ACC112 (cell line): ENCODE measurements at regions not wholly inside any gene's neighbourhood (a gene's known extent, or its start where the extent isn't known, plus 50 kb on each side); places are given as distances from the start of the nearest gene placed in this dataset.
"Not testable (repeated sequence)": the region's sequence is repeated elsewhere in the genome, so short reads cannot be mapped to it uniquely, and the experiment has no call there.

Source experiments
- H2AFZ ChIP-seq: fragments of 200-600 bp; sonication (generic); one replicate; pipeline ENCODE4 v1.6.0; 2017; ENCODE audit warnings: antibody characterized with exemption, low read length; ENCODE audit not compliant: unreplicated experiment
- H3K27ac ChIP-seq: fragments of 200-600 bp; sonication (generic); 2 replicates; pipeline ENCODE4 v1.5.1; 2014; ENCODE audit warnings: low read depth, mild to moderate bottlenecking, antibody characterized with exemption, low read length, moderate library complexity
- H3K27me3 ChIP-seq: fragments of 200-600 bp; sonication (generic); 2 replicates; pipeline ENCODE4 v1.6.1; 2014; ENCODE audit warnings: mild to moderate bottlenecking, antibody characterized with exemption, low read length, moderate library complexity, mixed read lengths; ENCODE audit not compliant: insufficient read depth
- H3K36me3 ChIP-seq: fragments of 200-600 bp; sonication (generic); 2 replicates; pipeline ENCODE4 v1.6.1; 2016; ENCODE audit warnings: mild to moderate bottlenecking, antibody characterized with exemption, low read length, moderate library complexity, mixed read lengths; ENCODE audit not compliant: insufficient read depth
- H3K4me1 ChIP-seq: fragments of 200-600 bp; sonication (generic); one replicate; pipeline ENCODE4 v1.6.1; 2016; ENCODE audit warnings: low read length, mixed read lengths; ENCODE audit not compliant: insufficient read depth, unreplicated experiment, control insufficient read depth
- H3K4me3 ChIP-seq: fragments of 200-600 bp; sonication (generic); 2 replicates; pipeline ENCODE4 v1.5.1; 2014; ENCODE audit warnings: mild to moderate bottlenecking, low read depth, low read length
- H3K79me2 ChIP-seq: fragments of 200-600 bp; sonication (generic); one replicate; pipeline ENCODE4 v1.6.0; 2016; ENCODE audit warnings: low read length; ENCODE audit not compliant: control insufficient read depth, unreplicated experiment, insufficient read depth

DNA sequence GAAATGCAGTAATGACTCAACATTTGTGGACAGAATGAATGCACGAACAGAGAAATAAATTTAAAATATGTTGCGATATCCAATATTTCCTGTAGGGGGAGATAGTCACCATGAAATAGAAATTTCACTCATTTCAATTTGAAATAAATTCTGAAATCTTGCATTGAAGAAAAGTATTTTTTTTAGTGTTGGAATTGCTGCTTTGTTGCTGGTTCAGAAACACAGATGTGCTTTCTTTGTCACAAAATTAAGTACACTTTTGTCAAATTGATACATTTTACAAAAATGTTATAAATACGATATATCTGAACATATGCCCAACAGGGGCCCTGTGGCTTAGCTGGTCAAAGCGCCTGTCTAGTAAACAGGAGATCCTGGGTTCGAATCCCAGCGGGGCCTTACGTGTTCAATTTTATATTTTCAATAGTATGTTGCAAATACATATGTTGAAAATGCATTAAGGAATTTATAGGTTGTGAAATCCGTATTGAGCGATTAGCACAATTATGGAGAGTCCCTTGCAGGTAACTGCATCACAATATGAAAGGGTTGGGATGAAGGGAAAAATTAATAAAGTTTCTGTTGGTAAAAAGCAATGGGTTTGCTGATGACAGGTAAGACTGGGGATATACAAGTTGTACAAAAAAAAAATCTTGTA is 85.4 kb upstream of the PRSS16 start:
- Histone ChIP-seq H3K79me2 (no peaks in the 10 kb centered on the region), H3K4me1 (no peaks in the 10 kb centered on the region), H3K4me3 (no peak overlapping the region; the same call in 1 of the 2 replicates), H3K27me3 (no peaks in the 10 kb centered on the region), H2AFZ (no peak overlapping the region), H3K27ac (no peak overlapping the region), H3K36me3 (no peaks in the 10 kb centered on the region)

DNA sequence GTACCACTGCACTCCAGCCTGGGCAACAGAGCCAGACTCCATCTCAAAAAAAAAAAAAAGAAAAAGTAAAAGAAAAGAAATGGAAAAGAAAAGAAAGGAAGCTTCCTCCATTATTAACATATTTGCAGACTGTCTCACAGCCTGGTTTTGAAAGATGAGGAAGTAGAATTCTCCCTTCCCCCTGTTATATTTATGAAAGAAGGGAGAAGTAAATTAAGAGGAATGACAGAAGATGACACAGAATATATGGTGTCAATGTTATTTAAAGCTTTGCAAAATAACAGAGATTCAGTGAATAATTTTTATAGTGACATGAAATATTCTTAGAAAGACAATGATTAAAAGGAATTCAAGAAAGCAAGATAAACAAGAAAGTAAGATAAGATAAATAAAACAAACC is 83.7 kb upstream of the PRSS16 start:
- H3K4me1 ChIP-seq = peaks cover 12% of the 10 kb centered on the region
- no peak overlapping the region for H3K4me3 ChIP-seq
- no peaks in the 10 kb centered on the region for H3K36me3 ChIP-seq
- no peak overlapping the region for H3K27ac ChIP-seq
- H2AFZ ChIP-seq = no peak overlapping the region
- no peaks in the 10 kb centered on the region for H3K79me2 ChIP-seq
- no peaks in the 10 kb centered on the region for H3K27me3 ChIP-seq

DNA sequence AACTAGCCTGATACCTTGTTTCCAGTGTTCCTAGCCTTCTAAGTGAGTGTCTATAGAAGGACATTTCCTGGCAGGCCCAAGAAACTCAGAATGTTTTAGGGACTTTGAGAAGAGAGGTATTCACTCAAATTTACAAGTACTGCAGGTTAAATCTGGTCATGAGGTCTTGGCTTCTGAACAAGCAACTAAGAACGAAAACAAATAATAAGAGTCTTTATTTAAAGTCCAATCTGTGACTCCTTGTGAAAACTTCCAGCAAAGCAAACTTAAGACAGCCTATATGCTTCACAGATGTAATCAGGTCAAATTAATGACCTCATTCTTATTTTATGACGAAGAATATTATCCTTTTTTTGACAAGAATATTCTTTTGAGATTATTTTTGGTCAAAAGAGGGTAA is 79.4 kb upstream of the PRSS16 start:
- H3K36me3 ChIP-seq = no peaks in the 10 kb centered on the region

GRCh38 chr6:27168586-27169443 is 78.7 kb upstream of the PRSS16 start:
- no peaks in the 10 kb centered on the region for H3K27me3 ChIP-seq
- peak overlapping the region; percentile 76 for H2AFZ ChIP-seq
- peak overlapping the region; percentile 39 for H3K4me3 ChIP-seq
- peak overlapping the region; percentile 83 for H3K27ac ChIP-seq
- no peaks in the 10 kb centered on the region for H3K79me2 ChIP-seq
- peaks cover 19% of the 10 kb centered on the region for H3K4me1 ChIP-seq
- H3K36me3 ChIP-seq = no peaks in the 10 kb centered on the region

More for the DNA sequence above, 79.4 kb upstream of the PRSS16 start:
- H3K4me1 ChIP-seq = peaks cover 19% of the 10 kb centered on the region
- H3K27ac ChIP-seq = peak overlapping the region; percentile 83
- peak overlapping the region; percentile 76 for H2AFZ ChIP-seq
- H3K27me3 ChIP-seq = no peaks in the 10 kb centered on the region
- H3K79me2 ChIP-seq = no peaks in the 10 kb centered on the region
- H3K4me3 ChIP-seq = peak overlapping the region; percentile 39

DNA sequence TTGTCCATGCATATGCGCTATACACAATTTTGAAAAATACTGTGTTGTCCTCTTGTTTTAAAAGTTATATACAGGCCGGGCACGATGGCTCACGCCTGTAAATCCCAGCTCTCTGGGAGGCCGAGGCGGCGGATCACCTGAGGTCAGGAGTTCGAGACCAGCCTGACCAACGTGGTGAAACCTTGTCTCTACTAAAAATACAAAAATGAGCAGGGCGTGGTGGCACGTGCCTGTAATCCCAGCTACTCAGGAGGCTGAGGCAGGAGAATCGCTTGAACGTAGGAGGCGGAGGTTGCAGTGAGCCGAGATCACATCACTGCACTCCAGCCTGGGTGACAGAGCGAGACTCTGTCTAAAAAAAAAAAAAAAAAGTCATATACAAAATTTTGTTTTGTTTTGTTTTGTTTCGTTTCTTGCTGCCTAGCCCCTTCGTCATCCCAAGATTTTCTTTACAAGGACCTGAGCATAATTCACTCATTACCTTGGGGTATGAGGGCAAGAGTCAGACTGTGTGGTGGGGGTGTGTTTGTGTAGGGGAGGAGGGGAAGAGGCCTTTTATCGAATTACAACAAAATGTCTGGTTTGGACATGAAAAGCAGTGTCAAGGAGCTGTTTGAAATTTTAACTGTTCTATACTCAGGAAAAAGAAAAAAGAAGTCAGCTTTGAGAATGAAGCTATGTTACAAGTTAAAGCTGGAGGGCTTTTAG is 74.8 kb upstream of the PRSS16 start:
- H3K79me2 ChIP-seq, H2AFZ ChIP-seq, H3K36me3 ChIP-seq, H3K27ac ChIP-seq, H3K4me3 ChIP-seq, H3K27me3 ChIP-seq: not testable (repeated sequence)
- H3K4me1 ChIP-seq = peaks cover 17% of the 10 kb centered on the region

- not testable (repeated sequence) for H2AFZ ChIP-seq, H3K27ac ChIP-seq, H3K4me3 ChIP-seq, H3K36me3 ChIP-seq, H3K27me3 ChIP-seq, H3K79me2 ChIP-seq
- peaks cover 11% of the 10 kb centered on the region for H3K4me1 ChIP-seq
These were observed 74.3 kb upstream of the PRSS16 start for GRCh38 chr6:27173232-27173601.

GRCh38 chr6:27174958-27175357 is 72.5 kb upstream of the PRSS16 start:
- H3K27me3 ChIP-seq = no peaks in the 10 kb centered on the region
- no peaks in the 10 kb centered on the region for H3K79me2 ChIP-seq
- H2AFZ ChIP-seq = no peak overlapping the region
- no peak overlapping the region for H3K4me3 ChIP-seq
- no peaks in the 10 kb centered on the region for H3K36me3 ChIP-seq
- H3K27ac ChIP-seq = no peak overlapping the region
- no peaks in the 10 kb centered on the region for H3K4me1 ChIP-seq

DNA sequence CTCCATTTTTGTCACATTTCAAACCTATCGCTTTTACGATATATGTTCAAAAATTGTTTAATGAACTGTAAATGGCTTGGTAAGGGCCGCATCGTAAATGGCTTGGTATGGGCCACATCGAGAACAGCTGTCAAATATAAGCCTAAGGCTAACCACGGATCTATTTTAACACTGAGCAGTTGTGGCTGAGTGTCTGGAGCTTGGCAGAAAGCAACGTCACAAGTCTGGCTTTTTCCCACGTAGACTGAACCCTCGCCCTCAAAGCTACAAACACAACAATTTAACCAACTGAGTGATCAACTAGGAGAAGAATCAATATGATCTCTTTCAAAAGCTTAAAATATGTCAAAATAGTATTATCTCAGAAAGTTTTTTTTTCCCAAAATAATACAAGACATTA is 71.4 kb upstream of the PRSS16 start:
- peak overlapping the region; percentile 95 for H3K4me3 ChIP-seq
- H3K27ac ChIP-seq = no peak overlapping the region
- peaks cover 1% of the 10 kb centered on the region for H3K27me3 ChIP-seq
- no peaks in the 10 kb centered on the region for H3K36me3 ChIP-seq
- no peaks in the 10 kb centered on the region for H3K4me1 ChIP-seq
- no peaks in the 10 kb centered on the region for H3K79me2 ChIP-seq
- no peak overlapping the region for H2AFZ ChIP-seq

- H2AFZ ChIP-seq = peak overlapping the region; percentile 99
- H3K27me3 ChIP-seq = peaks cover 6% of the 10 kb centered on the region
- H3K4me3 ChIP-seq = peak overlapping the region; percentile 95
- no peaks in the 10 kb centered on the region for H3K36me3 ChIP-seq
- H3K27ac ChIP-seq = peak overlapping the region; percentile 55; the same call in 1 of the 2 replicates
- no peaks in the 10 kb centered on the region for H3K4me1 ChIP-seq
- H3K79me2 ChIP-seq = no peaks in the 10 kb centered on the region
These were observed 70.7 kb upstream of the PRSS16 start for GRCh38 chr6:27176523-27177484.
